VCaP (cell line): ENCODE measurements at regions not wholly inside any gene's neighbourhood (a gene's known extent, or its start where the extent isn't known, plus 50 kb on each side); places are given as distances from the start of the nearest gene placed in this dataset.

ENCODE experiments used
- H3K27ac ChIP-seq: fragments of 450-650 bp; 2 replicates; pipeline ENCODE4 v1.5.1; 2017
- CTCF ChIP-seq: fragments of 450-650 bp; conservative IDR thresholded peaks from 2 replicates; pipeline ENCODE4 v1.5.1; 2017; ENCODE audit warnings: mild to moderate bottlenecking, moderate library complexity

DNA sequence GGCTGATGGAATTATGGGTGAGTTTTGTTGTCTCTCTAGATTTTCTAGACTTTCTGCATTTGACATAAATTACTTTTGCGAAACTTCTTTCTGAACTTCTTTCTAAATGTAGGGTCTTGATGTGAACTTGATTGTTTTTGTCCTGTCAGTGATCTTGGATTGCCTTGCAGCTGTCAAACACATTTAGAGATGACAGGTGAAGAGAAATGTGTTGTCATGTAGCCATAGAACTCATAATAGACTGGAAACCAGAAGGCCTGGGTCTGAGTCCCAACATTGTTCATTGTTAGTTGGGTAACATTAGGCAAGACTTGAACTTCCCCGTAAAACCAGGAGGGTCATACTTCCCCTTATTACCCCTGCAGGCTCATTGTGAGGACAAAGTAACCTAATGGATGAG lies 109.0 kb downstream of the LRIG3 start:
- TF ChIP-seq CTCF: no peak
- no peak overlapping the region for H3K27ac ChIP-seq

GRCh38 chr12:58812214-58812613 lies 108.1 kb downstream of the LRIG3 start:
- no peak overlapping the region for H3K27ac ChIP-seq
- TF ChIP-seq CTCF: no peak

- TF ChIP-seq CTCF: no peak
Measured at GRCh38 chr12:58814036-58814435, 106.3 kb downstream of the LRIG3 start.

DNA sequence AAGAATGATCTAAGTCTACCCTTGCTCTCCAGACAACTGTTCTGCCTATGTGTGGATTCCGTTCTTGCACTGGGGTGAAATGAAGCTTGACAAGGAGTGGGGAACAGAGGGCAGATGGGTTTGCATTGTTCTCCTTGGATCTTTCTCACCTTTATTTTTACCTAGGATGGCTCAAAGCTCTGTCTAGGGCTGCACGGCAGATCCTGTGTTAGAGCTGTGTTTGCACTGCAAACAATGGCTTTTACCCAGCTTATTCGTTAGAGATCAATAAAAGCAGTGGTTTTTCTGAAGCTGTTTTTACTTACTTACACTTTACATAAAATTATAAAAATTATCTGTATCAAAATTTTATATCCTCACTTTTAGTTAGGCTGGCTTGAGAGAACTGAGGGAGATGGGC lies 105.1 kb downstream of the LRIG3 start:
- TF ChIP-seq CTCF: no peak
- no peak overlapping the region; the same call in 1 of the 2 replicates for H3K27ac ChIP-seq

More at GRCh38 chr12:58814036-58814435, 106.3 kb downstream of the LRIG3 start:
- no peak overlapping the region for H3K27ac ChIP-seq

DNA sequence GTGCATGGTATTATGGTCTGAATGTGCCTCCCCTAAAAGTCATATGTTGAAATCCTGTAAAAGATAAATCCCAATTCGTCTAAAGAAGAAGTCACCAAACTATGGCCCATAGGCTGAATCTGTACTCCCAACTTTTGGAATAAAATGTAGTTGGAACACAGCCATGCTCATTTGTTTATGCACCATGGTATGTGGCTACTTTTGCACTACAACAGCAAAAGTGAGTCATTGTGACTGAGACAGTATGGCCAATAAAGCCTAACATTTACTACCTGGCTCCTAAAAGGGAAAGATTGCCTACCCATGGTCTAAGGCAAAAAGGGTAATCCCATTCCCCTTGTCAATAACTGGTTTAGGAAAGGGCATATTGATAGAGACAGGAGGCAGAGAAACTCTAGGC lies 101.8 kb downstream of the LRIG3 start:
- TF ChIP-seq CTCF: no peak
- H3K27ac ChIP-seq: no peak overlapping the region

DNA sequence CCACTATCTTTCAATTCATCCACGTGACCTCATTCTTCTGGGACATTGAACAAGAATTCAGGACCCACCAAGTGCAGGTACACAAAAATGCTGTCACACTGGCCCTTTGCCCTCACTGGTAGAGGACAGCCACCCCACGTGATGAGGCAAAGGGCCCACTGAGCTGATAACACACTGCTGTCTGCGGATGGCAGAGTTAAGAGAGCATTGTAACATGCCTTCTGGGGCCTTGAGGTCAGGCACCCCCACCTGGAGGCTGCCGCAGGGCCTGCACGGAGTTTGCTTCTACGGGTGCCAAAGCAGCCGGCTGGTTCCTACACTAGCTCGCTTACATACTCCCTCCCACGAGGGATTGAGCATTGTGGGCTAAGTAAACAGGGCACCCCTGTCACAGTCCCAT lies 101.0 kb downstream of the LRIG3 start:
- H3K27ac ChIP-seq: no peak overlapping the region
- TF ChIP-seq CTCF: no peak

DNA sequence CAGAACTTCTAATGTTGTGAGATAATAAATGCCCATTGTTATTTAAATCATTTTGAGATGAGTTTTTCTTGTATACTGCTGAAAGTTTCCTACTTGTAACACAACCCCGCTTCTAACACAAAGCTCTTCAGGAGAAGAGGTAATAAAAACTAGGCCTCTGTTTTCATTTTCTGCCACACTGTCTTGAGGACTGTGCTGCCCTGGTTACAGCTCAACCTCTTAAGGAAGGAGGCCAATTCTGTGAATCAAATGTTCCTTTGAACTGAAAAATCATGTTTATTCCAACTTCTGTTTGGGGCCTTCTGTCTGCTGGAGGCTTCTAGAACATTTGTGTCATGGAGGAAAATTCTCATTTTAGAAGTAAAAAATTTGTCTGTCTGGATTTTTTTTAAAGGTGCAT lies 100.3 kb downstream of the LRIG3 start:
- no peak for TF ChIP-seq CTCF
- no peak overlapping the region for H3K27ac ChIP-seq
